A673 (cell line): ENCODE measurements at regions not wholly inside any gene's neighbourhood (a gene's known extent, or its start where the extent isn't known, plus 50 kb on each side); places are given as distances from the start of the nearest gene placed in this dataset.

Experiments
- BruUV-seq: library from RNA; stranded (reverse); fragments of 400-500 nt; replicated peaks from 2 replicates; lab custom pipeline; 2021; lab: Mats Ljungman, UMichigan
- CTCF ChIA-PET: fragments of 300-600 bp; sonication (Branson Sonifier 250); formaldehyde crosslinking; loops from one replicate; lab custom pipeline; 2022; ENCODE audit warnings: antibody characterized with exemption; lab: Charles Lee
- POLR2A ChIA-PET: fragments of 300-600 bp; sonication (Branson Sonifier 250); formaldehyde crosslinking; loops from one replicate; lab custom pipeline; 2022; ENCODE audit warnings: antibody characterized with exemption; ENCODE audit not compliant: low non-redundant PET; lab: Charles Lee
- DNase-seq: peaks from one replicate; pipeline ENCODE4 v3.0.0-alpha.2; 2015; ENCODE audit warnings: low spot score
- H3K27ac ChIP-seq: fragments of 200-600 bp; sonication (generic); 2 replicates; pipeline ENCODE4 v1.5.1; 2016; ENCODE audit warnings: mixed run types, low read depth, mild to moderate bottlenecking, mixed read lengths, antibody characterized with exemption, low read length; ENCODE audit not compliant: poor library complexity, severe bottlenecking
- H3K27me3 ChIP-seq: fragments of 200-600 bp; sonication (generic); replicated peaks from 2 replicates; pipeline ENCODE4 v1.6.1; 2017; ENCODE audit warnings: mixed run types, low read depth, mild to moderate bottlenecking, mixed read lengths, antibody characterized with exemption, low read length; ENCODE audit not compliant: insufficient read depth, poor library complexity
- H3K36me3 ChIP-seq: fragments of 200-600 bp; sonication (generic); 2 replicates; pipeline ENCODE4 v1.6.1; 2016; ENCODE audit warnings: mixed run types, mild to moderate bottlenecking, mixed read lengths, antibody characterized with exemption, low read length; ENCODE audit not compliant: insufficient read depth, poor library complexity, severe bottlenecking
- H3K4me1 ChIP-seq: fragments of 200-600 bp; sonication (generic); 2 replicates; pipeline ENCODE4 v1.6.1; 2017; ENCODE audit warnings: mixed run types, mild to moderate bottlenecking, mixed read lengths, antibody characterized with exemption, low read length; ENCODE audit not compliant: insufficient read depth, poor library complexity, severe bottlenecking
- H3K4me3 ChIP-seq: fragments of 200-600 bp; sonication (generic); 2 replicates; pipeline ENCODE4 v1.5.1; 2016; ENCODE audit warnings: low read depth, mixed run types, mild to moderate bottlenecking, mixed read lengths, low read length; ENCODE audit not compliant: poor library complexity, severe bottlenecking
- H3K9me3 ChIP-seq: fragments of 200-600 bp; sonication (generic); 2 replicates; pipeline ENCODE4 v1.6.1; 2016; ENCODE audit warnings: mixed run types, low read depth, mild to moderate bottlenecking, mixed read lengths, antibody characterized with exemption, low read length; ENCODE audit not compliant: poor library complexity, severe bottlenecking
- CTCF ChIP-seq: fragments of 300-800, 200-600 bp; sonication (generic); conservative IDR thresholded peaks from 2 replicates; pipeline ENCODE4 v1.5.1; 2017; ENCODE audit warnings: low read depth, mild to moderate bottlenecking, antibody characterized with exemption, low read length, moderate library complexity, mixed read lengths
- EZH2 ChIP-seq: fragments of 200-600 bp; sonication (generic); IDR thresholded peaks from 2 replicates; pipeline ENCODE4 v1.6.1; 2017; ENCODE audit warnings: borderline replicate concordance, low read depth, mild to moderate bottlenecking, mixed read lengths, antibody characterized with exemption, low read length; ENCODE audit not compliant: poor library complexity, severe bottlenecking
- intact Hi-C: fragments of 100-400 bp; cut with micrococcal nuclease; formaldehyde crosslinking; loops from one replicate; pipeline ENCODE4 v1.10.0; 2022; ENCODE audit not compliant: unreplicated experiment

- H3K27ac ChIP-seq = no peak overlapping the region
- no peaks in the 10 kb centered on the region for H3K4me1 ChIP-seq
- ChIA-PET CTCF (no interaction called here), POLR2A (no interaction called here)
- H3K27me3 ChIP-seq = no peaks in the 10 kb centered on the region
- no TSS peak for BruUV-seq
- DNase-seq = no peak
- TF ChIP-seq CTCF = no peak
- TF ChIP-seq EZH2 = no peak
- H3K36me3 ChIP-seq = no peaks in the 10 kb centered on the region
- no peaks in the 10 kb centered on the region for H3K9me3 ChIP-seq
- H3K4me3 ChIP-seq = no peak overlapping the region
- intact Hi-C loops = no loop called here
Observed at GRCh38 chr16:59697236-59697635, 963.1 kb upstream of the GOT2 start.

GRCh38 chr16:59696495-59696894 lies 962.4 kb upstream of the GOT2 start:
- POLR2A ChIA-PET = no interaction called here
- CTCF ChIA-PET = no interaction called here

GRCh38 chr16:59690216-59690615 lies 956.1 kb upstream of the GOT2 start:
- DNase-seq = no peak
- POLR2A ChIA-PET = no interaction called here

More at GRCh38 chr16:59696495-59696894, 962.4 kb upstream of the GOT2 start:
- Histone ChIP-seq H3K4me1 (no peaks in the 10 kb centered on the region), H3K27ac (no peak overlapping the region), H3K9me3 (no peaks in the 10 kb centered on the region), H3K4me3 (no peak overlapping the region), H3K36me3 (no peaks in the 10 kb centered on the region), H3K27me3 (no peaks in the 10 kb centered on the region)
- no peak for DNase-seq
- TF ChIP-seq CTCF (no peak), EZH2 (no peak)
- no TSS peak for BruUV-seq
- intact Hi-C loops = no loop called here

More at GRCh38 chr16:59690216-59690615, 956.1 kb upstream of the GOT2 start:
- H3K4me1 ChIP-seq = no peaks in the 10 kb centered on the region
- H3K27ac ChIP-seq = no peak overlapping the region
- H3K27me3 ChIP-seq = no peaks in the 10 kb centered on the region
- intact Hi-C loops = no loop called here
- no peak for TF ChIP-seq CTCF
- no peak for TF ChIP-seq EZH2
- CTCF ChIA-PET = no interaction called here
- no TSS peak for BruUV-seq
- H3K4me3 ChIP-seq = no peak overlapping the region
- H3K36me3 ChIP-seq = no peaks in the 10 kb centered on the region
- peaks cover 2% of the 10 kb centered on the region for H3K9me3 ChIP-seq
